Stomach (tissue), 4 donors: ENCODE measurements at regions not wholly inside any gene's neighbourhood (a gene's known extent, or its start where the extent isn't known, plus 50 kb on each side); places are given as distances from the start of the nearest gene placed in this dataset.

Experiments used
- CTCF ChIP-seq, 7 experiments: fragments of 450-650 bp in 4 of 7; fragments of 200-600 bp in 3 of 7; sonication (generic) in 3 of 7; IDR thresholded peaks; one replicate each; pipeline ENCODE4 v1.5.1; 2016 to 2019; ENCODE audit warnings: antibody characterized with exemption in 7 of 7, control low read depth in 2 of 7, mild to moderate bottlenecking in 1 of 7
- POLR2AphosphoS5 ChIP-seq, 3 donors: sonication (generic); formaldehyde crosslinking; IDR thresholded peaks; one replicate each; pipeline ENCODE4 v1.6.1; 2016; ENCODE audit warnings: antibody characterized with exemption in 3 of 3

DNA sequence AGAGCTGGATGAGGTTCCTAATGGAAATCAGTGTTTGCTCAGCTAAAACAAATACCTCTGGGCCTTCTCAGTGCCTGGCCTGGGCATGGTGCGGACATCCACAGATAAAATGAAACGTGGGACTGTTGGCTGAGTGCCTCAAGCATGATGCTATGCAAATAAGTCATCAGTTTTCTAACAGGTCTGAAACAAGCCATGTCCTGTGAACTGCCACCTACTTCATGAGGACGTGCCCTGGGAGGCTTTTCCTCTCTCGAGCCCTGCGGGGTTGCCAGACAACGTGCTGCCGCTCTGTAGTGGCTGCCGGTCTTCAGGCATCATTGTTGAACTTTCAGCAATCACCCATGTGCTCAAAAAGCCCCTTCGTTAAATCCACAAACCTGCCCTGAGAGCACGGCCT lies 240.4 kb upstream of the IRX2 start:
- TF ChIP-seq CTCF (IDR thresholded peaks at IDR 0.05) (no peak), POLR2AphosphoS5 (IDR thresholded peaks at IDR 0.05) (no peak)
